HG03175 (cell line): ENCODE measurements at regions not wholly inside any gene's neighbourhood (a gene's known extent, or its start where the extent isn't known, plus 50 kb on each side); places are given as distances from the start of the nearest gene placed in this dataset.
"Not testable (repeated sequence)": the region's sequence is repeated elsewhere in the genome, so short reads cannot be mapped to it uniquely, and the experiment has no call there.

Experiments
- ATAC-seq: cut with Tn5 transposase; IDR thresholded peaks from one replicate; pipeline ENCODE4 v1.9.1; 2021; ENCODE audit warnings: mild to moderate bottlenecking, moderate library complexity; ENCODE audit not compliant: unreplicated experiment

GRCh38 chr6:113669606-113670005 lies 187.5 kb upstream of the MARCKS start:
- ATAC-seq: no peak

- ATAC-seq: no peak
Measured at GRCh38 chr6:113671421-113671820, 185.7 kb upstream of the MARCKS start.

- no peak for ATAC-seq
Measured at GRCh38 chr6:113672491-113673149, 184.5 kb upstream of the MARCKS start.

- ATAC-seq: no peak
Measured at GRCh38 chr6:113674075-113674474, 183.1 kb upstream of the MARCKS start.

- ATAC-seq: no peak
Measured at GRCh38 chr6:113676057-113676456, 181.1 kb upstream of the MARCKS start.

- ATAC-seq: no peak
Measured at GRCh38 chr6:113676968-113677367, 180.2 kb upstream of the MARCKS start.

GRCh38 chr6:113679051-113679450 lies 178.1 kb upstream of the MARCKS start:
- no peak for ATAC-seq

GRCh38 chr6:113680301-113680700 lies 176.8 kb upstream of the MARCKS start:
- ATAC-seq: no peak

GRCh38 chr6:113683968-113684367 lies 173.2 kb upstream of the MARCKS start:
- ATAC-seq: no peak

- ATAC-seq: no peak
Measured at GRCh38 chr6:113684382-113684901, 172.7 kb upstream of the MARCKS start.

- no peak for ATAC-seq
Measured at GRCh38 chr6:113686049-113686448, 171.1 kb upstream of the MARCKS start.

GRCh38 chr6:113689620-113690019 lies 167.5 kb upstream of the MARCKS start:
- ATAC-seq: not testable (repeated sequence)

- peak; percentile 67 for ATAC-seq
Measured at GRCh38 chr6:113690281-113691259, 166.6 kb upstream of the MARCKS start.

- ATAC-seq: no peak
Measured at GRCh38 chr6:113691260-113691656, 165.9 kb upstream of the MARCKS start.

- ATAC-seq: no peak
Measured at GRCh38 chr6:113693851-113694250, 163.3 kb upstream of the MARCKS start.

- ATAC-seq: no peak
Measured at GRCh38 chr6:113694278-113695077, 162.7 kb upstream of the MARCKS start.

GRCh38 chr6:113695516-113695915 lies 161.6 kb upstream of the MARCKS start:
- no peak for ATAC-seq

- ATAC-seq: no peak
Measured at GRCh38 chr6:113696960-113697359, 160.2 kb upstream of the MARCKS start.

- peak; percentile 70 for ATAC-seq
Measured at GRCh38 chr6:113697632-113698410, 159.3 kb upstream of the MARCKS start.

GRCh38 chr6:113699239-113699638 lies 157.9 kb upstream of the MARCKS start:
- ATAC-seq: no peak
